ENCODE measurements at regions not wholly inside any gene's neighbourhood (a gene's known extent, or its start where the extent isn't known, plus 50 kb on each side); places are given as distances from the start of the nearest gene placed in this dataset.

DNA sequence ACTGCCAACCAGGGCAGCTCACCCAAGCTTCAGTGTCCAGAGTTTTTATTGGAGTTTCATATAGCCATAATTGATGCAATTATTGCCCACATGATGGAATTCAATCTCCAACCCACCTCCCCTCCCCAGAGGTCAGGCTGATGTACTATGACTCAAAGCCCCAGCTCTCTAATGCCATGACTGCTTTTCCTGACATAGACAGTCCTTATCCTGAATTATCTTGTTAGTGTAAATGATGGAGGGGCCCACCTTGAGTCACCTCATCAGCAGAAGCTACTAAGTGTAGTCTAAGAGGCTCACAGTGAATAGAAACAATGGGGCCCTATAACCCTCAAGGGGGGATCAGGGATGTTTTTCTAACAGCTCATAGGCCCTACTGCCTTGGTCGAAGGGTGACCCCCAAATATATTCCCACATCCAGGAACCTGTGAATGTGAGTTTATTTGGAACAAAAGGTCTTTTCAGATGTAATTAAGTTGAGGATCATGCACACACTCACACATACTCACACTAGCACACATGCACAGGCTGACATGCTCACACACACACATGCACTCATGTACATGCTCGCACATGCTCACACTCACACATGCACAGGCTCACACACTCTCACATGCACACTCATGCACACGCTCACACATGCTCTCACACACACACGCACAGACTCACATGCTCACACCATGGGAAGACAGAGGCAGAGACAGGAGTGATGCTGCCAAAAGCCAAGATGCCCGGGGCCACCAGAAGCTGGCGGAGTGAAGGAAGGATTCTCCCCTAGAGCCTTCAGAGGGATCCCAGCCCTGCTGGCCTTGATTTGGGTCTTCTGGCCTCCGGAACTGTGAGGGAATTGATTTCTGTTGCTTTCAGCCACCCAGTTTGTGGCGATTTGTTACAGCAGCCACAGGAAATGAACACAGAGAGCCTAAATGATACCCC lies 131.2 kb upstream of the SMAD3 start:
- no peak for DNase-seq

- DNase-seq: no peak
Observed at GRCh38 chr15:66934868-66935520, 130.4 kb upstream of the SMAD3 start.

- no peak for DNase-seq
Observed at GRCh38 chr15:66935688-66936087, 129.7 kb upstream of the SMAD3 start.

GRCh38 chr15:66936109-66936860 lies 129.1 kb upstream of the SMAD3 start:
- DNase-seq: no peak

GRCh38 chr15:66936861-66937582 lies 128.4 kb upstream of the SMAD3 start:
- no peak for DNase-seq

DNA sequence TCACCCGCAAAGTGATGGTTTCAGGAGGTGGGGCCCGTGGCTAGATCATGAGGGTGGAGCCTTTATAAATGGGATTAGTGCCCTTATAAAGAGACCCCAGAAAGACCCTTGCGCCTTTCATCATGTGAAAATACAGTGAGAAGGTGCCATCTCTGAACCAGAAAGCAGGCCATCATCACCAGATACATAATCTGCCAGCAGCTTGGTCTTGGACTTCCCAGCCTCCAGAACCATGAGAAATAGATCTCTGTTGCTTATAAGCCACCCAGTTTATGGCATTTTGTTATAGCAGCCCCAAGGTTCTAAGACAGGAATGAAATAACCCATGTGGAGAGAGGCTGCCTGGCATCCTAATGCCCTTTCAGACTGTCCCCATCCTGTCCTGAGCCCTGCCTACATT lies 127.8 kb upstream of the SMAD3 start:
- no peak for DNase-seq

DNA sequence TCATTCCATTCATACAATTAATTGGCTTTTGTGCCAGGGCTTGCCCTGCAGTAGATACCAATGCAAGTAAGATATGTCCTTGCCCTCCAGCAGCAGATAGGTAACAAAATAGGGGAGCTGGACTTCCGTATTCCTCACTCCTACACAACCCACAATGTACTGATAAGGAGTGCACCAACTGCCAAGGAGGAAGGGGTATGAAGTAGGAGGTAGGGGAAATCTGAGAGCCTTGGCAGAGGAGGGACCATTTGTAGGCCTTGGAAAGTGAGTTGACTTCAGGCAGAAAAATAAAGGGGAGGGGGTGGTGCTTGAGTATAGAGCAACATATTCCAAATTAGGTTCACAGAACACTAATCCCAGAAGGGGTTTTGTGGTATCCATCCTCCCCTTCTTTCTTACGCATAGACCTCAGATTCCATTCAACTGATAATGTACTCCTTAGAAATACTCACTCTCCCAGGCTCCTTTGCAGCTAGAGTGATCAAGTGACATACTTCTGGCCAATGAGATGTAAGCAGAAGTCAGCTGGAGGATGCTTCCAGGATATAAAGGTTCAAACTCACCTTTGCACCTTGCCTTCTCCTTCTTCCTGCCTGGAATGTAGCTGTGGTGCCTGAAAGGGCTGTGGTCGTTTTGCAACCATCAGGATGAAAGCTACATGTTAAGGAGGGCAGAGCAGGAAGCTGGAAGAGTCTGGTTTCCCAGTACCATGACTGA lies 127.1 kb upstream of the SMAD3 start:
- DNase-seq: no peak

GRCh38 chr15:66939016-66939415 lies 126.4 kb upstream of the SMAD3 start:
- DNase-seq: no peak

GRCh38 chr15:66939451-66940023 lies 125.9 kb upstream of the SMAD3 start:
- no peak for DNase-seq

DNA sequence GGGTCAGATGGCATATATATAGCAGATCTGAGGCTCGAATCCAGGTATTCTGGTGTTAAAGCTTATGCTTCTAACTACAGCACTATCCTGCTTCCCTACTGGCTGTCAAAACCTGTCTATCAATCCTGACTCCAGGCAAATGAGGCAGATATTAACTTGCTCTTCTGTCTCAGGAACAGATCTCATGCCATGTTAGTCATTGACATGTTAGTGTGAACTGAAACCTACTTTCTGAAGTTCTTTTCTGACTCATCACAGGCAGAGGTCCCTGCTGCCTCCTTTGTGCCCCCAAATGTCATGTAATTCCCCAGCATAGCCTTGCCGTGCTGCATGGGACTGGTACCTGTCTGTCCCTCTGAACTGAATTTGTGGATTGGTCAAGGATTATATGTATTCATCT lies 125.0 kb upstream of the SMAD3 start:
- DNase-seq: no peak

GRCh38 chr15:66941108-66941711 lies 124.2 kb upstream of the SMAD3 start:
- no peak for DNase-seq

DNA sequence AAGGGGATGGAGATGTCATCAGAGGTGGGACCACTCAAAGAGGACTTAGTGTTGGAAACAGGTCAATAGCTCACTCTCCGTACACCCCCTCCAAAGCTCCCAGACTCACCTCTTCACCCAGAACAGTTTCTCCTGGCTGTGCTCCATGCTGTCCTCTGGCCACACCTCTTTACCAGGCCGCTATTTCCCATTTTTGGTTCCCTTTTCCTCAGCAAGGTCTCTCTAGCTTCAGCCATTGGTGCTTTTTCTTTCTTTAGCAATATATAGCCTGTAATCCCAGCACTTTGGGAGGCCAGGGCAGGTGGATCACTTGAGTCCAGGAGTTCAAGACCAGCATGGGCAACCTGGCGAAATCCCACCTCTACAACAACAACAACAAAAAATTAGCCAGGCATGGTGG lies 123.6 kb upstream of the SMAD3 start:
- no peak for DNase-seq

GRCh38 chr15:66942649-66943390 lies 122.6 kb upstream of the SMAD3 start:
- DNase-seq: no peak

DNA sequence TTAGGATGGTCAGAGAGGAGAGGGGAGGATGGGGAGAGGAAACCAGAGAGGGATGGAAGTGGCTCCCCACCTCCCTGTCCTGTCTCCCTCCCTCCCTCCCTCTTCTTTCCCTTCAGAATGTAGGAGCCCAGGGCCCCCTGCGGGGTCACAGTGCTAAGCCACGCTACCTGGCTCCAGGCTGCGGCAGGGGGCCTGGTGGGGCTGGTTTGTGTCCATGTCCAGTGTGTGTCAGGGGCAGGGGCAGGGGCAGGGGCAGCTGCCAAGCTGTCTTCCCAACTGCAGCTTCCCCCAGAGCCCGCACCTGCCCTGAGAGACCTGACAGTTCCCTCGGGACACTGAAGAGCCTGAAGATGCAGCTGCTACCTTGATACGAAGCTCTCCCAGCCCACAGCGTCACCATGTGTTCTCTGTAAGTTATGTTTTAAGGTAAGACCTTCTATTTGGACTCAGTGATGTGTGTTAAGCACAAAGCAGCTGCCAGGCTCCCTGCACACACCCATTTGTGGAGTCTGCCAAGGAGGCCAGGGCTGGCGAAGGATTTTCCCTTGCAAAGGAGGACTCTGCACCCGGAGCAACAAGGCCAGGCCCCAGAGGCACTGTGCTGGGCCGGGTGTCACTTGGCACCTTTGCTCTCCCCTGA lies 121.8 kb upstream of the SMAD3 start:
- no peak for DNase-seq

DNA sequence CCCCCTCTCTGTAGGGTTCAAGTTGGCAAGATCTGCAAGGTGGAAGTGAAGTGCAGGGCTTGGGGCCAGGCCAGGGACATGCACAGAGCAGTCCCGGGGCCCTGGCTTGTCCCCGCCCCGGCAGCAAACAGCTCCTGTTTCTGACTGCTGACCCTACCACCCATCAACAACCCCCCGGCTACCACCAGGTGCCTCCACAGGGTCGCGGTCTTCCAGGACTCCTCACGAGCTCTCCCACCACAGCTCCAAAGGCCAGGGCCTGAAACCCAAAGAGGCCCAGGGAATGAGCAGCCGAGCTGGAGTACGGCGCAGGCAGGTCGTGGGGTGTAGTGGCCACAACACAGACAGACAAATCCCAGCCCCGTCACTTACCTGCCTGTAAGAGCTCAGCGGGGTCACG lies 121.3 kb upstream of the SMAD3 start:
- DNase-seq: no peak

DNA sequence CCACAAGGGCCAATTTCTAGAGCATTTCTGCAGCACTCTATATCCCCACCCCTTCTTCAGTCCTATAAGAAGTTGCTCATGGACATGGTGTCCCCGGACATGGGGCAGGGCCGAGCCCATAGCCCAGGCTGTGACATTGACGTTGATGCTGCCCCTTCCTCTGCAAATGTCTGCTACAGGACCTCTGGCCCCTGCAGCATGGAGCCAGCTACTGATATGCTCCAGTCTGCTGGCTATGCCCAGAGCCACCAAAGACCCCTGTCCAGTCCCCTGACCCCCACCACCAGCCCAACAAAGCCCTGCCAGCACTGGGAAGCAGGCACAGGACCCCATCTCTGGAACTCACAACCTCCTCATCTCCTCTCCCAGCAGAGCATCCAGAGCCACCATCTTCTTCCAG lies 120.1 kb upstream of the SMAD3 start:
- no peak for DNase-seq

DNA sequence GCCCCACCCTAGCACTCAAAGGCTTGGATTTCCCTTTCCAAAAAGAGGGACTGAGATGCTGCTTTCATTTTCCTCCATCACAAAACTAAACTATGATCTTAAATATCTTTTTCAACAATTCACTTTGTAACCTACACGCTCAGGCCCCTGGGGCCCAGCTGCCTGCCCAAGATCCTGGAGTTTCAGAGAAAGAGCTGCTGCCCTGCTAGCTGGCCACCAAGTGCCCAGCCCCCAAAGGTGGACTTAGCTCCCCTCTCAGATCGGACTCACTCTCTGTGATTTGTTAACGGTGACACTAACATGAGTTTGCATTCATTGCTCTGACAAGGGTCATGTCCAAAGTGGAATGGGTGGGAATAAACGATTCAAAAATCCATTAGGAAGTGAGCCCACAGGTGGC lies 119.6 kb upstream of the SMAD3 start:
- no peak for DNase-seq

- peak; percentile 62 for DNase-seq
Observed at GRCh38 chr15:66946578-66947164, 118.7 kb upstream of the SMAD3 start.

- DNase-seq: no peak
Observed at GRCh38 chr15:66947471-66947870, 117.9 kb upstream of the SMAD3 start.

- no peak for DNase-seq
Observed at GRCh38 chr15:66948294-66948693, 117.1 kb upstream of the SMAD3 start.

Measured in GDM1 (cell line).